LNCaP clone FGC (cell line): ENCODE measurements at regions not wholly inside any gene's neighbourhood (a gene's known extent, or its start where the extent isn't known, plus 50 kb on each side); places are given as distances from the start of the nearest gene placed in this dataset.

ENCODE experiments used
- DNase-seq: peaks from one replicate; pipeline ENCODE4 v3.0.0-alpha.2; 2011; ENCODE audit warnings: low read depth
- H3K4me3 ChIP-seq: 2 replicates; pipeline ENCODE4 v1.5.1; 2011; ENCODE audit warnings: mild to moderate bottlenecking, low read depth, low read length, control low read depth
- CTCF ChIP-seq: IDR thresholded peaks from 2 replicates; pipeline ENCODE4 v1.5.1; 2012; ENCODE audit warnings: mild to moderate bottlenecking; ENCODE audit not compliant: control insufficient read depth, insufficient read depth; ENCODE audit errors: extremely low read depth

- no peak for DNase-seq
- no peak overlapping the region for H3K4me3 ChIP-seq
- TF ChIP-seq CTCF = no peak
Measured at GRCh38 chr9:108104991-108105390, 615.4 kb upstream of the KLF4 start.

- H3K4me3 ChIP-seq = no peak overlapping the region
- DNase-seq = no peak
- TF ChIP-seq CTCF = no peak
Measured at GRCh38 chr9:108103046-108103693, 613.6 kb upstream of the KLF4 start.

- no peak overlapping the region for H3K4me3 ChIP-seq
- no peak for TF ChIP-seq CTCF
- DNase-seq = no peak
Measured at GRCh38 chr9:108101410-108101809, 611.8 kb upstream of the KLF4 start.

GRCh38 chr9:108100571-108100970, 611.0 kb upstream of the KLF4 start:
- DNase-seq = no peak
- no peak overlapping the region for H3K4me3 ChIP-seq
- TF ChIP-seq CTCF = no peak

GRCh38 chr9:108099854-108100253, 610.3 kb upstream of the KLF4 start:
- no peak for TF ChIP-seq CTCF
- DNase-seq = no peak
- H3K4me3 ChIP-seq = no peak overlapping the region

GRCh38 chr9:108095496-108095895, 605.9 kb upstream of the KLF4 start:
- TF ChIP-seq CTCF = no peak
- H3K4me3 ChIP-seq = no peak overlapping the region
- no peak for DNase-seq

- H3K4me3 ChIP-seq = no peak overlapping the region
- no peak for DNase-seq
- no peak for TF ChIP-seq CTCF
Measured at GRCh38 chr9:108094676-108094993, 605.1 kb upstream of the KLF4 start.
